Nucleus accumbens (tissue), 56 donors: ENCODE measurements at regions not wholly inside any gene's neighbourhood (a gene's known extent, or its start where the extent isn't known, plus 50 kb on each side); places are given as distances from the start of the nearest gene placed in this dataset.

Experiments used
- DNase-seq, 56 donors: peaks; one replicate each; lab custom pipeline; 2025; lab: John Stamatoyannopoulos, UW

GRCh38 chr3:104556372-104557078, 810.2 kb upstream of the ALCAM start:
- DNase-seq = no peak

- no peak for DNase-seq
These were observed 805.4 kb upstream of the ALCAM start for GRCh38 chr3:104561324-104561723.

GRCh38 chr3:104564045-104564643, 802.6 kb upstream of the ALCAM start:
- DNase-seq = peak in 22 of 56 donors; percentile 1 to 63 (median 10)

- no peak for DNase-seq
These were observed 800.7 kb upstream of the ALCAM start for GRCh38 chr3:104566054-104566453.

GRCh38 chr3:104575634-104576033, 791.1 kb upstream of the ALCAM start:
- no peak for DNase-seq

- DNase-seq = no peak
These were observed 788.2 kb upstream of the ALCAM start for GRCh38 chr3:104578558-104578957.

- DNase-seq = no peak
These were observed 784.6 kb upstream of the ALCAM start for GRCh38 chr3:104582092-104582491.

GRCh38 chr3:104584682-104585081, 782.0 kb upstream of the ALCAM start:
- no peak for DNase-seq

- no peak for DNase-seq
These were observed 780.4 kb upstream of the ALCAM start for GRCh38 chr3:104586344-104586743.

GRCh38 chr3:104588442-104588841, 778.3 kb upstream of the ALCAM start:
- no peak for DNase-seq

- DNase-seq = no peak
These were observed 774.9 kb upstream of the ALCAM start for GRCh38 chr3:104591776-104592175.

- no peak for DNase-seq
These were observed 772.2 kb upstream of the ALCAM start for GRCh38 chr3:104594491-104594890.

- no peak for DNase-seq
These were observed 770.7 kb upstream of the ALCAM start for GRCh38 chr3:104596054-104596453.

- peak in 2 of 56 donors; percentile 1 to 7 for DNase-seq
These were observed 770.2 kb upstream of the ALCAM start for GRCh38 chr3:104596551-104596950.

- DNase-seq = no peak
These were observed 767.7 kb upstream of the ALCAM start for GRCh38 chr3:104598848-104599511.

GRCh38 chr3:104604326-104605010, 762.2 kb upstream of the ALCAM start:
- no peak for DNase-seq

- no peak for DNase-seq
These were observed 759.9 kb upstream of the ALCAM start for GRCh38 chr3:104606812-104607211.

GRCh38 chr3:104610730-104611652, 755.7 kb upstream of the ALCAM start:
- DNase-seq = no peak

GRCh38 chr3:104612218-104612617, 754.5 kb upstream of the ALCAM start:
- no peak for DNase-seq

- no peak for DNase-seq
These were observed 752.1 kb upstream of the ALCAM start for GRCh38 chr3:104614564-104614963.
